ENCODE measurements at regions not wholly inside any gene's neighbourhood (a gene's known extent, or its start where the extent isn't known, plus 50 kb on each side); places are given as distances from the start of the nearest gene placed in this dataset.

- TF ChIP-seq TCF7L2 (IDR thresholded peaks at IDR 0.05; ENCODE audit: low read depth, low read length): no peak
- TF ChIP-seq CTCF (IDR thresholded peaks at IDR 0.05): no peak
Measured at GRCh38 chr14:41120402-41120801, 486.3 kb upstream of the LRFN5 start.

All from Panc1 (cell line).